ENCODE measurements at regions not wholly inside any gene's neighbourhood (a gene's known extent, or its start where the extent isn't known, plus 50 kb on each side); places are given as distances from the start of the nearest gene placed in this dataset.

DNA sequence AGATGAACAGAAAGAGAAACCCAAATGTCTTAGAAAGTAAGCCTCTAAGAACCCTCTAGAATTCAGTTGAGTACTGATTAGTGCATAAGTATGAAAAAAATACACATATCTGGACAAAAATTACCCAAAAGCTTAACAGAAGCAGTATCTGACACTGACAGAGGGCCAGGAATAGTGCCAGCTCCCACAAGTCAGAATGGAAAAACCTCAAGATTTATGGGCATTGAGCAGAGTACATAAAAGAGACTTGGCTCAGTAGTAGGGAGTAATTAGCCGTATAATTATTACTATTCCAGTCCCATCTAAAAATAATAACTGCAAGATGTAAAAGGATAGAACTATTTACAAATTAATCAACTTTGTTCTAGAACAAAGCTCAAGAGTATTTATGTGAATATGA is 834.5 kb downstream of the FAM181B start:
- TF ChIP-seq POLR2A (IDR thresholded peaks at IDR 0.05; ENCODE audit: low read length) = no peak
- no peak for TF ChIP-seq GATA1 (IDR thresholded peaks at IDR 0.05; ENCODE audit: low read depth, low read length)
